ENCODE measurements at regions not wholly inside any gene's neighbourhood (a gene's known extent, or its start where the extent isn't known, plus 50 kb on each side); places are given as distances from the start of the nearest gene placed in this dataset.

DNA sequence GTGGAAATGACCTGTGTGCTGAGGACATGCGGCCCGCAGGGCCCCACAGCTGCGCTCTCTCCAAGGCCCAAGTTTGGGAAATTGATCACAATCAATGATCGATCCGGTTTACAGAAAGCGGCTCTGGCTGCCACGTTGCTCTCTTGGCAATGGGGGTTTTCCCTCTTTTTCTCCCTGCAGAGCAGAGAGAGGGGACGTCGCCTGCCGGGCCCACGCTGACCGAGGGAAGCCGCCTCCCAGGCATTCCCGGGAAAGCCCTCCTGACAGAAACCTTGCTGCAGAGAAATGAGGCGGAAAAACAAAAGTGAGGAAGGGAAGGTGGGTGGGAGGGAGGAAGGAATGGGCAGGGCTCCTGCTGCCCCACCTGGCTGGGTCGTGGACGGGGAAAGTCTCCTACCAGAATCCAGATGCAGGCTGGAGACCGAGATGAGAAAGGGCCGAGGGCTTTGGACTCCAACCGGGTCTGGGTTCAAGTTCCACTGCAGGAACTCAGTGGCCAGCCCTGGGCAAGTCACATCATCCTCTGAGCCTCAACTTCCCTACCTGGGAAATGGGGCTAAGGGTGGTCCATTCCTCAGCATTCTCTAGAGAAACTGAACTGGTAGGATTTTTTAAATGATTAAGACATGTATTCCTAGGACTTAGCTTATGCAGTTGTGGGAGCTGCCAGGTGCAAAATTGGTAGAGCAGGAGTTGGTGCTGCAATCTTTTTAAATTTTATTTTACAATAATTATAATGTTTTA, 75.5 kb downstream of the PHETA1 start:
- H3K27me3 ChIP-seq (ENCODE audit: control insufficient read depth, insufficient read depth, low read length) = no peaks in the 10 kb centered on the region
- no peak overlapping the region for H3K27ac ChIP-seq
- no peak overlapping the region for H3K4me3 ChIP-seq (ENCODE audit: low read depth, low read length)
- no peaks in the 10 kb centered on the region for H3K9me3 ChIP-seq (ENCODE audit: control insufficient read depth, low read length)
- no peaks in the 10 kb centered on the region for H3K79me2 ChIP-seq
- no peak overlapping the region for H3K4me2 ChIP-seq (ENCODE audit: low read length)
- no peaks in the 10 kb centered on the region for H3K4me1 ChIP-seq
- no peak overlapping the region for H2AFZ ChIP-seq
- H3K36me3 ChIP-seq (ENCODE audit: control insufficient read depth, insufficient read depth, low read length) = no peaks in the 10 kb centered on the region
- TF ChIP-seq CTCF (IDR thresholded peaks at IDR 0.05) = no peak
- no peak overlapping the region for H3K9ac ChIP-seq

- Histone ChIP-seq H3K4me3 (ENCODE audit: low read depth, low read length) (no peak overlapping the region), H3K79me2 (no peaks in the 10 kb centered on the region), H3K9ac (no peak overlapping the region), H3K9me3 (ENCODE audit: control insufficient read depth, low read length) (no peaks in the 10 kb centered on the region), H3K27me3 (ENCODE audit: control insufficient read depth, insufficient read depth, low read length) (no peaks in the 10 kb centered on the region), H2AFZ (no peak overlapping the region), H3K27ac (no peak overlapping the region), H3K4me2 (ENCODE audit: low read length) (no peak overlapping the region), H3K36me3 (ENCODE audit: control insufficient read depth, insufficient read depth, low read length) (no peaks in the 10 kb centered on the region), H3K4me1 (no peaks in the 10 kb centered on the region)
- TF ChIP-seq CTCF (IDR thresholded peaks at IDR 0.05) = no peak
These were observed 77.5 kb downstream of the PHETA1 start for GRCh38 chr12:111291357-111291756.

DNA sequence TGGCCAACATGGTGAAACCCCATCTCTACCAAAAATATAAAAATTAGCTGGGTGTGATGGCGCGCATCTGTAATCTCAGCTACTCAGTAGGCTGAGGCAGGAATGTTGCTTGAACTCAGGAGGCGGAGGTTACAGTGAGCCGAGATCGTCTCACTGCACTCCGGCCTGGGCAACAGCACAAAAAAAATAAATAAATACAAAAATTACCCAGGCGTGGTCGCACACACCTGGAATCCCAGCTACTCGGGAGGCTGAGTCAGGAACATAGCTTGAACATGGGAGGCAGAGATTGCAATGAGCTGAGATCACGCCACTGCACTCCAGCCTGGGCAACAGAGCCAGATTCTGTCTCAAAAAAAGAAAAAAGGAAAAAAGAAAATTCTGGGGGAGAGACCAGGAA, 80.1 kb downstream of the PHETA1 start:
- H3K9me3 ChIP-seq (ENCODE audit: control insufficient read depth, low read length) = no peaks in the 10 kb centered on the region
- TF ChIP-seq CTCF (IDR thresholded peaks at IDR 0.05) = no peak
- H3K36me3 ChIP-seq (ENCODE audit: control insufficient read depth, insufficient read depth, low read length) = no peaks in the 10 kb centered on the region
- H2AFZ ChIP-seq = no peak overlapping the region
- H3K4me1 ChIP-seq = no peaks in the 10 kb centered on the region
- no peaks in the 10 kb centered on the region for H3K27me3 ChIP-seq (ENCODE audit: control insufficient read depth, insufficient read depth, low read length)
- H3K27ac ChIP-seq = no peak overlapping the region
- H3K79me2 ChIP-seq = no peaks in the 10 kb centered on the region
- no peak overlapping the region for H3K9ac ChIP-seq
- no peak overlapping the region for H3K4me2 ChIP-seq (ENCODE audit: low read length)
- no peak overlapping the region for H3K4me3 ChIP-seq (ENCODE audit: low read depth, low read length)

DNA sequence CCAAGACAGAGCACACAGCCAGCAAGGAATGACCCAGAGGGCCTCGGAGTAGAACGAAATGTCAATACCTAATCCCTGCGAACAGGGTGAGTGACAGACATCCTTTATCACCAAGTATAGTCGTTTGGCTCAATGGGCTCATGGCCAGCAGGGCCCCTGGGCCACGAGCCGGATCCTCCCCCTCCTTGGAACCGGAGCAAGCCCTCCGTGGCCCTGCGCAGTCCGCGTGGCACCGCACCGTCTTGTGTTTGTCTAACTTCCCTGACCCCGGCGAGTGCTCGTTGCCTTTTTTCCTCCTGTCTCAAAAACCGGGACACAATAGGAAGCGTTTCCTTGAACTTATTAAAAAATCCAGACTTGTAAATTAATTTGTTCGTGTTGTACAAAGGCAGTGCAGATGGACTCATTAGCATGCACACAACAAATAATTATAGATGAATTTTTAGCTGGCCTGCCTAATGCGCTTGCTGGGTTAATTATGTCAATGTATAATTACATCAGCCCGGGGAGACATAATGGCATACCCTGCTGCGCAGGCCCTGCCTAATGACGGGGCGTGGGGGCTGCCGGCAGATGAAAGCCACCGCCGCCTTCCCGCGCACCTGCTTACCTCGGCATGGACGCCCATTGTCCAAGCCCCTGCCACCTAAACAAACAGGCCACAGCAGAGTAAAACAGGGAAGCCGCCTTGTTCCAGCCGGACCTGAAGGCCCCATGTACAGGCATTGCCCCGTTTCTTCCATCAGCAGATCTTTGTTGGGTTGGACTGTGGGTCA, 81.6 kb downstream of the PHETA1 start:
- Histone ChIP-seq H3K79me2 (no peaks in the 10 kb centered on the region), H3K9me3 (ENCODE audit: control insufficient read depth, low read length) (no peaks in the 10 kb centered on the region), H2AFZ (no peak overlapping the region), H3K9ac (no peak overlapping the region), H3K27ac (no peak overlapping the region), H3K4me1 (no peaks in the 10 kb centered on the region), H3K4me2 (ENCODE audit: low read length) (no peak overlapping the region), H3K36me3 (ENCODE audit: control insufficient read depth, insufficient read depth, low read length) (no peaks in the 10 kb centered on the region), H3K27me3 (ENCODE audit: control insufficient read depth, insufficient read depth, low read length) (no peaks in the 10 kb centered on the region), H3K4me3 (ENCODE audit: low read depth, low read length) (no peak overlapping the region)
- TF ChIP-seq CTCF (IDR thresholded peaks at IDR 0.05) = no peak
